ENCODE measurements at regions not wholly inside any gene's neighbourhood (a gene's known extent, or its start where the extent isn't known, plus 50 kb on each side); places are given as distances from the start of the nearest gene placed in this dataset.
"Not testable (repeated sequence)": the region's sequence is repeated elsewhere in the genome, so short reads cannot be mapped to it uniquely, and the experiment has no call there.

GRCh38 chr9:115882911-115883310, 270.7 kb upstream of the PAPPA start:
- H3K27me3 Mint-ChIP-seq (ENCODE audit: unreplicated experiment) = no peaks in the 10 kb centered on the region
- no peak for TF ChIP-seq CTCF (IDR thresholded peaks at IDR 0.05)
- no peaks in the 10 kb centered on the region for H3K9me3 Mint-ChIP-seq (ENCODE audit: unreplicated experiment)
- peaks cover 54% of the 10 kb centered on the region for H3K4me1 Mint-ChIP-seq (ENCODE audit: unreplicated experiment)
- H3K36me3 Mint-ChIP-seq (ENCODE audit: unreplicated experiment) = no peaks in the 10 kb centered on the region
- H3K27ac Mint-ChIP-seq (ENCODE audit: unreplicated experiment) = peak overlapping the region; percentile 36
- no peak for DNase-seq (ENCODE audit: extremely low spot score, unreplicated experiment)
- H3K4me3 Mint-ChIP-seq (ENCODE audit: unreplicated experiment) = no peak overlapping the region

DNA sequence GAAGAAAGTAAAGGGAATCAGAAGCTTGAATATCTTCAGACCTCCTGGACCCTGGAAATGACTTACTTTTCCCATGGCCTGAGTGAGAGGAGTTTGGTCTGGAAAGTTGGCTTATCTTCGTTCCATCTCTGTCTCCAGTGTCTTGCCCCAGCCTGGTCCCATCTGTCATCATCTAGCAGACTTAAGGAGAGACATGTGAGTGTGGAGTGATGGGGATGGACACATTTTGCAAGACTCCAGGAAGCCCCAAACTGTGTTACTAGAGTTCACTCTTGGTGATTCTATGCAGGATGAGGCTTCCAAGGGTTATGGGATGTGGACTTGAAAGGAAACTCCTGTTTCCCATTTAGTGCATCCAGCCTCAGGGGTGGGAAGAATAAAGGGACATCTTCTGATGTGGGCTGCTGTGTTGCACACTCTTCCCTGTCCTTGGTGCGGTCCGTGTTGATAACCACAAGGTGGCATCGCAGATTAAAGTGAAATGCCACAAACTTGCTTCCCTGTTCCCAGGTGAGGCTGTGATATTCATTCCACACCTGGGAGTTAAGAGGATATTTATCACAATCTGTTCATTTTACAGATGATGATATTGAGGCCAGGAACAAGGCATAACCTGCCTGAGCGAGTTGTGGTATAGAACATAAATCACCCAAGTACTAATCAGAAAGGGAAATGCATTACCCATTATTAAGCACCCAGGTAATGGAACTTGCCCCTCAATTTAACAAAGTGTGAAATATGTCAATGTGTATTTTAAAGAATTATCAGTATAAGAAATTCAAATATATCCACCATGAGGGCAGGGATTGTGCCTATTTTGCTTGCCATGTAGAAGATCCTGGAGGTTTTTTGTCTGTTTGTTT, 269.9 kb upstream of the PAPPA start:
- Mint-ChIP-seq H3K27me3 (ENCODE audit: unreplicated experiment) (no peaks in the 10 kb centered on the region), H3K4me3 (ENCODE audit: unreplicated experiment) (no peak overlapping the region), H3K4me1 (ENCODE audit: unreplicated experiment) (peaks cover 47% of the 10 kb centered on the region), H3K27ac (ENCODE audit: unreplicated experiment) (peak overlapping the region; percentile 17), H3K36me3 (ENCODE audit: unreplicated experiment) (no peaks in the 10 kb centered on the region), H3K9me3 (ENCODE audit: unreplicated experiment) (no peaks in the 10 kb centered on the region)
- peak; percentile 68 for TF ChIP-seq CTCF (IDR thresholded peaks at IDR 0.05)
- DNase-seq (ENCODE audit: extremely low spot score, unreplicated experiment) = no peak

- no peak overlapping the region for H3K4me3 Mint-ChIP-seq (ENCODE audit: unreplicated experiment)
- peak overlapping the region; percentile 76 for H3K27ac Mint-ChIP-seq (ENCODE audit: unreplicated experiment)
- H3K36me3 Mint-ChIP-seq (ENCODE audit: unreplicated experiment) = peaks cover 2% of the 10 kb centered on the region
- peaks cover 44% of the 10 kb centered on the region for H3K4me1 Mint-ChIP-seq (ENCODE audit: unreplicated experiment)
- no peak for DNase-seq (ENCODE audit: extremely low spot score, unreplicated experiment)
- no peak for TF ChIP-seq CTCF (IDR thresholded peaks at IDR 0.05)
- H3K27me3 Mint-ChIP-seq (ENCODE audit: unreplicated experiment) = no peaks in the 10 kb centered on the region
- peaks cover 4% of the 10 kb centered on the region for H3K9me3 Mint-ChIP-seq (ENCODE audit: unreplicated experiment)
Measured at GRCh38 chr9:115884846-115885245, 268.7 kb upstream of the PAPPA start.

DNA sequence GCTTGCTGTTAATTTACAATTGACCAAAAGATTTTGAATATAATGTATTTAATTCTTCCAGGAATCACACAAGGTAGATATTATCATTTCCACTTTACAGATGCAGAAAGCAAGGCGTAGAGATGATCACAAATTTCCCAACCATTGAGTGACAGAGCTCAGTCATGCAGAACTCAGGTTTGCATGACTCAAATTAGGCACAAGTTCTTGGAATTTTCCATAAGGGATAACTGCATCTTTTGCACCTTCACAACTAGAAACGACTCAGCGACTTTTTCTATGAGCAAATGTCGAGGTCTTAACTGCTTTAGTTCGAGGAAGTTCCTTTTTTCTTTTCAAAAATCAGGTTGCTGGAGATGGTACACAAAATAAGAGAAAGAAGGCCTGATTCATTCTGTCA, 265.5 kb upstream of the PAPPA start:
- peaks cover 30% of the 10 kb centered on the region for H3K4me1 Mint-ChIP-seq (ENCODE audit: unreplicated experiment)
- H3K9me3 Mint-ChIP-seq (ENCODE audit: unreplicated experiment) = peaks cover 13% of the 10 kb centered on the region
- H3K4me3 Mint-ChIP-seq (ENCODE audit: unreplicated experiment) = no peak overlapping the region
- H3K27ac Mint-ChIP-seq (ENCODE audit: unreplicated experiment) = no peak overlapping the region
- TF ChIP-seq CTCF (IDR thresholded peaks at IDR 0.05) = no peak
- H3K27me3 Mint-ChIP-seq (ENCODE audit: unreplicated experiment) = no peaks in the 10 kb centered on the region
- DNase-seq (ENCODE audit: extremely low spot score, unreplicated experiment) = no peak
- H3K36me3 Mint-ChIP-seq (ENCODE audit: unreplicated experiment) = peaks cover 9% of the 10 kb centered on the region

GRCh38 chr9:115891929-115892328, 261.7 kb upstream of the PAPPA start:
- no peak for TF ChIP-seq CTCF (IDR thresholded peaks at IDR 0.05)
- Mint-ChIP-seq H3K4me1 (ENCODE audit: unreplicated experiment) (no peaks in the 10 kb centered on the region), H3K9me3 (ENCODE audit: unreplicated experiment) (peaks cover 23% of the 10 kb centered on the region), H3K4me3 (ENCODE audit: unreplicated experiment) (no peak overlapping the region), H3K36me3 (ENCODE audit: unreplicated experiment) (peaks cover 9% of the 10 kb centered on the region), H3K27ac (ENCODE audit: unreplicated experiment) (no peak overlapping the region), H3K27me3 (ENCODE audit: unreplicated experiment) (peaks cover 2% of the 10 kb centered on the region)
- no peak for DNase-seq (ENCODE audit: extremely low spot score, unreplicated experiment)

DNA sequence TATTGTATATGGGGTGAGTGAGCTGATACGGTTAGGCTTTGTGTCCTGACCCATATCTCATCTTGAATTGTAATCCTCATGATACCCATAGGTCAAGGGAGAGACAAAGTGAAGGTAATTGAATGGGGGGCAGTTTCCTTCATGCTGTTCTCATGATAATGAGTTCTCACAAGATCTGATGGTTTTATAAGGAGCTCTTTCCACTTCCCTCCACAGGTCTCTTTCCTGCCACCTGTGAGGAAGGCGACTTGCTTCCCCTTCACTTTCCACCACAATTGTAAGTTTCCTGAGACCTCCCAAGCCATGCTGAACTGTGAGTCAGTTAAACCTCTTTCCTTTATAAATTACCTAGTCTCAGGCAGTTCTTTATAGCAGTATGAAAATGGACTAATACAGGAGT, 255.1 kb upstream of the PAPPA start:
- not testable (repeated sequence) for H3K4me3 Mint-ChIP-seq (ENCODE audit: unreplicated experiment); H3K36me3 Mint-ChIP-seq (ENCODE audit: unreplicated experiment); H3K27me3 Mint-ChIP-seq (ENCODE audit: unreplicated experiment); H3K27ac Mint-ChIP-seq (ENCODE audit: unreplicated experiment); DNase-seq (ENCODE audit: extremely low spot score, unreplicated experiment); H3K4me1 Mint-ChIP-seq (ENCODE audit: unreplicated experiment)
- peaks cover 14% of the 10 kb centered on the region for H3K9me3 Mint-ChIP-seq (ENCODE audit: unreplicated experiment)
